H9 (cell line): ENCODE measurements at regions not wholly inside any gene's neighbourhood (a gene's known extent, or its start where the extent isn't known, plus 50 kb on each side); places are given as distances from the start of the nearest gene placed in this dataset.

Experiments used
- DNase-seq: peaks from one replicate; pipeline ENCODE4 v3.0.0-alpha.2; 2017
- H2AFZ ChIP-seq: one replicate; pipeline ENCODE4 v1.6.1; 2013; ENCODE audit warnings: mild to moderate bottlenecking, low read length, control low read depth, moderate library complexity
- H2AK5ac ChIP-seq: 2 replicates; pipeline ENCODE4 v1.6.1; 2013; ENCODE audit warnings: low read length, control low read depth, mixed read lengths; ENCODE audit not compliant: insufficient read length
- H2BK120ac ChIP-seq: one replicate; pipeline ENCODE4 v1.6.1; 2013; ENCODE audit warnings: low read depth, mild to moderate bottlenecking, low read length, control low read depth, inconsistent platforms; ENCODE audit not compliant: poor library complexity, severe bottlenecking
- H2BK12ac ChIP-seq: 2 replicates; pipeline ENCODE4 v1.6.1; 2013; ENCODE audit warnings: low read length, control low read depth, mixed read lengths, low read depth; ENCODE audit not compliant: insufficient read length
- H2BK15ac ChIP-seq: 2 replicates; pipeline ENCODE4 v1.6.1; 2013; ENCODE audit warnings: low read depth, low read length, control low read depth
- H2BK20ac ChIP-seq: one replicate; pipeline ENCODE4 v1.6.1; 2013; ENCODE audit warnings: low read depth, mild to moderate bottlenecking, low read length, control low read depth, inconsistent platforms; ENCODE audit not compliant: poor library complexity, severe bottlenecking
- H2BK5ac ChIP-seq: 2 replicates; pipeline ENCODE4 v1.6.1; 2013; ENCODE audit warnings: low read length, control low read depth, mixed read lengths; ENCODE audit not compliant: insufficient read length
- H3K14ac ChIP-seq: 2 replicates; pipeline ENCODE4 v1.6.1; 2013; ENCODE audit warnings: low read length, control low read depth; ENCODE audit not compliant: insufficient read depth
- H3K18ac ChIP-seq: 2 replicates; pipeline ENCODE4 v1.6.1; 2013; ENCODE audit warnings: low read depth, mild to moderate bottlenecking, mixed read lengths, low read length, control low read depth; ENCODE audit not compliant: insufficient read length
- H3K23ac ChIP-seq: 2 replicates; pipeline ENCODE4 v1.6.1; 2013; ENCODE audit warnings: low read length, control low read depth, mixed read lengths, low read depth; ENCODE audit not compliant: insufficient read length
- H3K23me2 ChIP-seq: 2 replicates; pipeline ENCODE4 v1.6.1; 2013; ENCODE audit warnings: low read depth, mild to moderate bottlenecking, mixed read lengths, low read length, control low read depth; ENCODE audit not compliant: insufficient read length, poor library complexity, severe bottlenecking
- H3K27ac ChIP-seq: 2 replicates; pipeline ENCODE4 v1.5.1; 2013; ENCODE audit warnings: low read length, control low read depth, mixed read lengths, low read depth; ENCODE audit not compliant: insufficient read length
- H3K27me3 ChIP-seq: 2 replicates; pipeline ENCODE4 v1.6.1; 2013; ENCODE audit warnings: low read length, control low read depth, inconsistent platforms; ENCODE audit not compliant: insufficient read depth
- H3K4ac ChIP-seq: 2 replicates; pipeline ENCODE4 v1.6.1; 2013; ENCODE audit warnings: low read depth, mild to moderate bottlenecking, control low read depth, inconsistent platforms, low read length, moderate library complexity
- H3K4me1 ChIP-seq: 2 replicates; pipeline ENCODE4 v1.6.1; 2013; ENCODE audit warnings: low read length, control low read depth, inconsistent platforms; ENCODE audit not compliant: insufficient read depth
- H3K4me2 ChIP-seq: 2 replicates; pipeline ENCODE4 v1.6.1; 2013; ENCODE audit warnings: low read length, control low read depth, mixed read lengths; ENCODE audit not compliant: insufficient read length, insufficient read depth
- H3K56ac ChIP-seq: 2 replicates; pipeline ENCODE4 v1.6.1; 2013; ENCODE audit warnings: low read depth, mild to moderate bottlenecking, mixed read lengths, low read length, control low read depth; ENCODE audit not compliant: insufficient read length
- H3K79me1 ChIP-seq: 2 replicates; pipeline ENCODE4 v1.6.1; 2013; ENCODE audit warnings: low read depth, mild to moderate bottlenecking, moderate library complexity, low read length, control low read depth, inconsistent platforms; ENCODE audit not compliant: insufficient read depth, poor library complexity, severe bottlenecking
- H3K79me2 ChIP-seq: 2 replicates; pipeline ENCODE4 v1.6.1; 2013; ENCODE audit warnings: low read length, control low read depth, inconsistent platforms; ENCODE audit not compliant: insufficient read depth
- H3K9ac ChIP-seq: 2 replicates; pipeline ENCODE4 v1.6.1; 2013; ENCODE audit warnings: low read length, control low read depth, mixed read lengths; ENCODE audit not compliant: insufficient read length; ENCODE audit errors: extremely low read depth
- H3K9me3 ChIP-seq: one replicate; pipeline ENCODE4 v1.6.1; 2013; ENCODE audit warnings: low read depth, low read length, inconsistent platforms; ENCODE audit not compliant: control insufficient read depth
- H3T11ph ChIP-seq: one replicate; pipeline ENCODE4 v1.6.1; 2013; ENCODE audit warnings: mild to moderate bottlenecking, low read length, control low read depth, inconsistent platforms
- H4K20me1 ChIP-seq: one replicate; pipeline ENCODE4 v1.6.1; 2013; ENCODE audit not compliant: control insufficient read depth, insufficient read length, insufficient read depth
- H4K5ac ChIP-seq: 2 replicates; pipeline ENCODE4 v1.6.1; 2013; ENCODE audit warnings: low read depth, mild to moderate bottlenecking, mixed read lengths, low read length, control low read depth; ENCODE audit not compliant: insufficient read length
- H4K8ac ChIP-seq: replicated peaks from 2 replicates; pipeline ENCODE4 v1.6.1; 2013; ENCODE audit warnings: low read length, control low read depth, mixed read lengths, low read depth; ENCODE audit not compliant: insufficient read length
- H4K91ac ChIP-seq: 2 replicates; pipeline ENCODE4 v1.6.1; 2013; ENCODE audit warnings: low read depth, mild to moderate bottlenecking, moderate library complexity, mixed read lengths, low read length, control low read depth; ENCODE audit not compliant: insufficient read length
- H3K27ac Mint-ChIP-seq, 3 experiments: 2 replicates in 2 of 3; 3 replicates in 1 of 3; pipeline ENCODE4 v1.8.0; 2020 to 2021; ENCODE audit warnings: mixed read lengths in 3 of 3, mild to moderate bottlenecking in 1 of 3, moderate library complexity in 1 of 3
- H3K27me3 Mint-ChIP-seq: 2 replicates; pipeline ENCODE4 v1.8.0; 2021; ENCODE audit warnings: low read depth, mild to moderate bottlenecking, moderate library complexity, mixed read lengths
- H3K36me3 Mint-ChIP-seq, 3 experiments: 2 replicates in 2 of 3; 3 replicates in 1 of 3; pipeline ENCODE4 v1.8.0; 2020 to 2021; ENCODE audit warnings: low read depth in 3 of 3, mixed read lengths in 3 of 3; ENCODE audit not compliant: insufficient read depth in 1 of 3
- H3K4me1 Mint-ChIP-seq, 2 experiments: 2 replicates each; pipeline ENCODE4 v1.8.0; 2020; ENCODE audit warnings: mixed read lengths in 2 of 2
- H3K4me3 Mint-ChIP-seq, 2 experiments: 2 replicates in 1 of 2; 3 replicates in 1 of 2; pipeline ENCODE4 v1.8.0; 2020 to 2021; ENCODE audit warnings: mild to moderate bottlenecking in 2 of 2, mixed read lengths in 2 of 2, moderate library complexity in 1 of 2
- H3K9me3 Mint-ChIP-seq, 2 experiments: 2 replicates in 1 of 2; 3 replicates in 1 of 2; pipeline ENCODE4 v1.8.0; 2020; ENCODE audit warnings: mild to moderate bottlenecking in 2 of 2, mixed read lengths in 2 of 2, moderate library complexity in 1 of 2
- CTCF ChIP-seq: fragments of 200-600 bp; sonication (generic); conservative IDR thresholded peaks from 3 replicates; pipeline ENCODE4 v1.8.0; 2021; ENCODE audit warnings: antibody characterized with exemption, mild to moderate bottlenecking
- WGBS: extraction: QIAGEN DNeasy Blood & Tissue Kit; methylation state at CpG from one replicate; pipeline ENCODE4 v1.1.7; 2013; ENCODE audit warnings: missing lambda C conversion rate, low lambda C conversion rate, mixed read lengths; ENCODE audit not compliant: insufficient read length; ENCODE audit errors: extremely low coverage; 5-methylcytosine and 5-hydroxymethylcytosine counted together

- H3K79me1 ChIP-seq: no peaks in the 10 kb centered on the region
- H2AK5ac ChIP-seq: no peak overlapping the region
- peak overlapping the region; percentile 2 for H3T11ph ChIP-seq
- no peak overlapping the region for H4K91ac ChIP-seq
- no peak overlapping the region for H2BK120ac ChIP-seq
- peaks cover 6% of the 10 kb centered on the region; the same call in 1 of the 2 replicates for H3K4me1 ChIP-seq
- Mint-ChIP-seq H3K4me1 (peaks cover 19 to 22% of the 10 kb centered on the region in 2 experiments), H3K36me3 (peaks cover 7 to 23% (median 9%) of the 10 kb centered on the region in 3 experiments; a peak in 4 of 7 replicates), H3K4me3 (no peak overlapping the region), H3K27me3 (peaks cover 3% of the 10 kb centered on the region), H3K27ac (no peak overlapping the region), H3K9me3 (peaks cover 14 to 16% of the 10 kb centered on the region in 2 experiments; a peak in 4 of 5 replicates)
- no peaks in the 10 kb centered on the region for H3K23me2 ChIP-seq
- no peaks in the 10 kb centered on the region for H4K20me1 ChIP-seq
- H4K8ac ChIP-seq: no peak overlapping the region
- H3K14ac ChIP-seq: no peak overlapping the region
- H3K56ac ChIP-seq: no peak overlapping the region
- H2AFZ ChIP-seq: no peak overlapping the region
- no peak overlapping the region for H3K23ac ChIP-seq
- H2BK15ac ChIP-seq: no peak overlapping the region
- H2BK12ac ChIP-seq: no peak overlapping the region
- no peak for TF ChIP-seq CTCF
- DNase-seq: no peak
- H3K27ac ChIP-seq: no peak overlapping the region
- no CpG with 5 or more reads among the region's 2 CpGs for WGBS
- H3K9ac ChIP-seq: no peak overlapping the region
- no peak overlapping the region for H2BK5ac ChIP-seq
- no peak overlapping the region for H3K4me2 ChIP-seq
- no peak overlapping the region for H2BK20ac ChIP-seq
- H3K79me2 ChIP-seq: no peaks in the 10 kb centered on the region
- no peaks in the 10 kb centered on the region for H3K27me3 ChIP-seq
- H4K5ac ChIP-seq: no peak overlapping the region
- H3K18ac ChIP-seq: no peak overlapping the region
- H3K4ac ChIP-seq: no peak overlapping the region
- no peaks in the 10 kb centered on the region for H3K9me3 ChIP-seq
Observed at GRCh38 chr15:62858343-62858742, 184.2 kb upstream of the TPM1 start.
